Endothelial cell (in vitro differentiated cells): ENCODE measurements at regions not wholly inside any gene's neighbourhood (a gene's known extent, or its start where the extent isn't known, plus 50 kb on each side); places are given as distances from the start of the nearest gene placed in this dataset.

Experiments
- DNase-seq: peaks from one replicate; pipeline ENCODE4 v3.0.0; 2021; ENCODE audit warnings: low spot score
- H3K27ac Mint-ChIP-seq: one replicate; pipeline ENCODE4 v1.8.0; 2021; ENCODE audit warnings: mixed read lengths, inconsistent platforms; ENCODE audit not compliant: unreplicated experiment
- H3K27me3 Mint-ChIP-seq: one replicate; pipeline ENCODE4 v1.8.0; 2021; ENCODE audit warnings: mild to moderate bottlenecking, moderate library complexity, mixed read lengths, inconsistent platforms; ENCODE audit not compliant: unreplicated experiment
- H3K36me3 Mint-ChIP-seq: one replicate; pipeline ENCODE4 v1.8.0; 2021; ENCODE audit warnings: mild to moderate bottlenecking, low read depth, mixed read lengths, inconsistent platforms; ENCODE audit not compliant: unreplicated experiment
- H3K4me1 Mint-ChIP-seq: one replicate; pipeline ENCODE4 v1.8.0; 2021; ENCODE audit warnings: mild to moderate bottlenecking, mixed read lengths, inconsistent platforms; ENCODE audit not compliant: unreplicated experiment
- H3K4me3 Mint-ChIP-seq: one replicate; pipeline ENCODE4 v1.8.0; 2021; ENCODE audit warnings: mild to moderate bottlenecking, mixed read lengths, inconsistent platforms; ENCODE audit not compliant: unreplicated experiment
- H3K9me3 Mint-ChIP-seq: one replicate; pipeline ENCODE4 v1.8.0; 2021; ENCODE audit warnings: mixed read lengths, inconsistent platforms; ENCODE audit not compliant: unreplicated experiment
- TF ChIP-seq, protein P1 (sequence below): fragments of 200-600 bp; sonication (generic); IDR thresholded peaks from one replicate; pipeline ENCODE4 v1.5.0; 2021; ENCODE audit warnings: antibody characterized with exemption; ENCODE audit not compliant: unreplicated experiment

DNA sequence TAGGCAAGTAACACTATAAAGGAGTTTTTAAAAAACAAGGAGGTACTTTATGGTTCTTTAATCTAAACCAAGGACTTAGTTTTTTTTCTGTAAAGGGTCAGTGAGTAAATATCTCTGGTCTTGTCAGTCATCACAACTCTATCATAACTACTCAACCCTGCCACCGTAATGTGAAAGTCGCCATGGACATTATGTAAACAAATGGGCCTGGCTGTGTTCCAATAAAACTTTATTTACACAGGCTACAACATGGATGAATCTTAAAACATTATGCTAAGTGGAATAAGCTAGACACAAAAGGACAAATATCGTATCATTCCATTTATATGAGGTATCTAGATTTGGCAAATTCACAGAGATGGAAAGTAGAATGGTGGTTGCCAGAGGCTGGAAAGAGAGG lies 60.8 kb upstream of the SP4 start:
- TF ChIP-seq, protein P1, sequence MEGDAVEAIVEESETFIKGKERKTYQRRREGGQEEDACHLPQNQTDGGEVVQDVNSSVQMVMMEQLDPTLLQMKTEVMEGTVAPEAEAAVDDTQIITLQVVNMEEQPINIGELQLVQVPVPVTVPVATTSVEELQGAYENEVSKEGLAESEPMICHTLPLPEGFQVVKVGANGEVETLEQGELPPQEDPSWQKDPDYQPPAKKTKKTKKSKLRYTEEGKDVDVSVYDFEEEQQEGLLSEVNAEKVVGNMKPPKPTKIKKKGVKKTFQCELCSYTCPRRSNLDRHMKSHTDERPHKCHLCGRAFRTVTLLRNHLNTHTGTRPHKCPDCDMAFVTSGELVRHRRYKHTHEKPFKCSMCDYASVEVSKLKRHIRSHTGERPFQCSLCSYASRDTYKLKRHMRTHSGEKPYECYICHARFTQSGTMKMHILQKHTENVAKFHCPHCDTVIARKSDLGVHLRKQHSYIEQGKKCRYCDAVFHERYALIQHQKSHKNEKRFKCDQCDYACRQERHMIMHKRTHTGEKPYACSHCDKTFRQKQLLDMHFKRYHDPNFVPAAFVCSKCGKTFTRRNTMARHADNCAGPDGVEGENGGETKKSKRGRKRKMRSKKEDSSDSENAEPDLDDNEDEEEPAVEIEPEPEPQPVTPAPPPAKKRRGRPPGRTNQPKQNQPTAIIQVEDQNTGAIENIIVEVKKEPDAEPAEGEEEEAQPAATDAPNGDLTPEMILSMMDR: no peak
- Mint-ChIP-seq H3K9me3 (no peaks in the 10 kb centered on the region), H3K36me3 (no peaks in the 10 kb centered on the region), H3K4me1 (peaks cover 16% of the 10 kb centered on the region), H3K27me3 (no peaks in the 10 kb centered on the region), H3K27ac (no peak overlapping the region), H3K4me3 (no peak overlapping the region)
- DNase-seq: no peak

DNA sequence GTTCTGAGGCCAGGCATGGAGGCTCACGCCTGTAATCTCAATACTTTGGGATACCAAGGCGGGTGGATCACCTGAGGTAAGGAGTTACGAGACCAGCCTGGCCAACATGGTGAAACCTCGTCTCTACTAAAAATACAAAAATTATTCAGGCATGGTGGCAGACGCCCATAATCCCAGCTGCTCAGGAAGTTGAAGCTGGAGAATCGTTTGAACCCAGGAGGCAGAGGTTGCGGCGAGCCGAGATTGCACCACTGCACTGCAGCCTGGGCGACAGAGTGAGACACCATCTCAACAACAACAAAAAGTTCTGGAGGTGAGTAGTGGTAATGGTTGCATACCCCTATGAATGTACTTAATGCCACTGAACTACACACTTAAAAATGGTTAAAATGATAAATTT lies 60.3 kb upstream of the SP4 start:
- no peak overlapping the region for H3K27ac Mint-ChIP-seq
- TF ChIP-seq, protein P1: no peak
- H3K4me3 Mint-ChIP-seq: no peak overlapping the region
- H3K9me3 Mint-ChIP-seq: no peaks in the 10 kb centered on the region
- peaks cover 16% of the 10 kb centered on the region for H3K4me1 Mint-ChIP-seq
- H3K27me3 Mint-ChIP-seq: no peaks in the 10 kb centered on the region
- DNase-seq: no peak
- H3K36me3 Mint-ChIP-seq: no peaks in the 10 kb centered on the region

DNA sequence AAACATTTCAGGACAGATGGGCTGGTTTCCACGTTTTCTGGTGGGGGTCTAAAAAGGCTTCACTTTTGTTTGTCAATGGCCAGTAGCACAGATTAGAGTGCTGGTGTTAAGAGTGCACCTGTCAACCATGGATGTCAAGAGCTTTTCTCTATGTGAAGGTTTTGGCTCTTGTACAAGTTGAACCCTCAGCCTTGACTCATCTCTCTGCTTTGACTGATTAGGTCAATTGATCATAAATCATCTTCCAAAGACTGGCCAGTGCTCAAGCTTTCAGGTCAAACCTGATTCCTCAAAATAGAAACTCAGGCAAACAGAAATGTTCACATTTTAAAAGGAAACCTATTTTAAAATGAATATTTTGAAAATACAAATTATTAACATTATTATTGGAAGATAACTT lies 59.6 kb upstream of the SP4 start:
- Mint-ChIP-seq H3K4me3 (no peak overlapping the region), H3K27me3 (no peaks in the 10 kb centered on the region), H3K9me3 (no peaks in the 10 kb centered on the region), H3K36me3 (no peaks in the 10 kb centered on the region), H3K4me1 (peaks cover 16% of the 10 kb centered on the region), H3K27ac (no peak overlapping the region)
- no peak for DNase-seq
- TF ChIP-seq, protein P1: no peak

DNA sequence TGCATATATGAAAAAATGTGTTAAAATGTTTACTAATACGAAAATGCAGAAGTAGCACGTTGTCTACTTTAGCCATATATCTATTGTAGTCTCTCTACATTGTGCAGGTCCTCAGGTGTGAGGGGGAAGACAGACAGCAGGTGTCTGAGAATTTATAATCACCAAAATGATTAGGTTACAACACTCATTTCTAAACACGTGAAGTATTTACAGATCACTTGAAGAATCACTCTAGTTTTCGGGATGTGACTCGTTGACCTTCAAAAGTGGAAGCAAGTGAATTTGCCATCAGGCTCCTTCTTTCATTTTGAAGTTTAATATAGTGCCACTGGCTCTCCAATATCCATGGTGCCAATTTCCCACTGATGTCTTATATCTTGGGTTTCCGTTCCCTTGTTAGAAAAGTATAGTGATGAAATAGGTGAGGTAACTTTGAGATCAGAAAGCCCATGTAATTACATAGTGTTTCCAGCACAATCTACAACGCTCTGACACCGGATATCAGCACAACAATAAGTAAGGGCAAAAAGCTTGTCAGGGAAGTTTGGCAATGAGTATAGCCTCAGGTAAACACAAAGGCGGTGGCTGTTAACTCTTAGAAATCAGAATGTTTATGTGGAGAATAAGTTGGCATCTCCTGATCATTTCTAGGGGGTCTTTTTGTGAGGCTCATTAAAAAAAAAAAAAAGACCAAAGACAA lies 57.5 kb upstream of the SP4 start:
- no peak for DNase-seq

DNA sequence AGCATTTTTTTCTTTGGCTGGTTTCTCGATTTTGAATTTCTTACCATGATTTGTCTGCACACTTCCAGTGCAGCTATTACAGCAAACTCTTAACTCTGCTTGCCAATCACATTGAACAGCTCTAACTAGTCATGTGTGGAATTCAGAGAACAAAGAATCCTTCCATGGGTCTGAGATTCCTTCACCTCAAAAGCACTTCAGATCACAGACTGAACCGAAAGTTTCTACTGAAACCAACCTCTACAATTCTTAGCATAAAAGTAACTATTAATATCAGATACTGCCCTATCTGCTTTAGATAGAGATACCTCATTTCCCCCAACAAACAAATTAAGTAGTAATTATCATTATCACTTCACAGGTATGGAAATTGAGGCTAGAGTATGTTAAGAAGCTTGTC lies 56.5 kb upstream of the SP4 start:
- Mint-ChIP-seq H3K36me3 (no peaks in the 10 kb centered on the region), H3K4me3 (no peak overlapping the region), H3K4me1 (peaks cover 5% of the 10 kb centered on the region), H3K27ac (no peak overlapping the region), H3K9me3 (no peaks in the 10 kb centered on the region), H3K27me3 (no peaks in the 10 kb centered on the region)
- TF ChIP-seq, protein P1: no peak
- DNase-seq: no peak

More for the DNA sequence above, 57.5 kb upstream of the SP4 start:
- Mint-ChIP-seq H3K4me1 (peaks cover 11% of the 10 kb centered on the region), H3K4me3 (no peak overlapping the region), H3K36me3 (no peaks in the 10 kb centered on the region), H3K9me3 (no peaks in the 10 kb centered on the region), H3K27ac (no peak overlapping the region), H3K27me3 (no peaks in the 10 kb centered on the region)
- TF ChIP-seq, protein P1: no peak
